GM19397 (cell line): ENCODE measurements at regions not wholly inside any gene's neighbourhood (a gene's known extent, or its start where the extent isn't known, plus 50 kb on each side); places are given as distances from the start of the nearest gene placed in this dataset.

Experiments
- ATAC-seq: cut with Tn5 transposase; IDR thresholded peaks from one replicate; pipeline ENCODE4 v1.9.1; 2021; ENCODE audit warnings: mild to moderate bottlenecking, moderate library complexity; ENCODE audit not compliant: unreplicated experiment

- no peak for ATAC-seq
These were observed 446.6 kb downstream of the IRS1 start for GRCh38 chr2:226352941-226353560.

GRCh38 chr2:226351711-226352110 lies 447.9 kb downstream of the IRS1 start:
- ATAC-seq, result no peak

GRCh38 chr2:226339616-226340015 lies 460.0 kb downstream of the IRS1 start:
- no peak for ATAC-seq

DNA sequence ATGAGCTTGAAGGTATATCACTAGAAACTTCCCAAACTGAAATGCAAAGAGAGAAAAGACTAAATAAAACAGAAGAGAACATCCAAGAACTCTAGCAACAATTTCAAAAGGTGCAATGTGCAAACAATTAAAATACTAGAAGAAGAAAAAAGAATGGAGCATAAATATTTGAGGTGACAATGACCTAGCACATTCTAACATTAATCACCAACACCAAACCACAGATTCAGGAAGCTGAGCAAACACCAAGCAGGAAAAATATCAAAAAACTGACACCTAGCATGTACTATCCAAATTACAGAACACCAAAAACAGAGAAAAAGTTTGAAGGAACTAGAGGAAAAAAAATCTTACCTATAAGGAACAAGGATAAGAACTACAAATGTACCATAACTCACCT lies 460.8 kb downstream of the IRS1 start:
- no peak for ATAC-seq

DNA sequence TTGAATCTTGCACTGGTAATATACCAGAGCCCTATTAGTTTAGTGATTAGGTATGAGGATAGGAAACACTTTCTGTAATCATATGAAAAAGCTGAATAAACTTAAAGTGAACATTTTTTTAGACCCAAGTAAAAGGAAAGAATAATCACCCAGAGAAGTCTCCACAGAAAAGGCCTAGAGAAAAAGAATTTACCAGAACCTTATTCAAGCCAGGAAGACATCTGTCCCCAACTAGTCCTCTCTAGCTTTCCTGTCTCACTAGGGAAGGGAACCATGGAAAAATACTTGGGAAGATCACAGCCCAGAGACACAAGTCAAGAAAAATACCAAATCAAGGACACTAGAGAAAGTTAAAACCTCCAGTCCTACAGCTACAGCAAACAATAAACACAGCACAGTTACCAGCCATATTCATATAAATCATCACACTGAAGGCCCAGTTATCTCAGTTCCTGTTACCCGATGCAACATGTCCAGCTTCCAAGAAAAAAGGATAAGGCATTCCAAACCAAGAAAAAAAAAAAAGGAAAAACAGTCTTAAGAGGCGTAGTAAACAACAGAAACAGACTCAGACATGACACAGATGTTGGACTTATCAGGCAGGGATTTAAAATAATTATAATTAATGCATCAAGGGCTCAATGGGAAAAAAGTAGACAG lies 461.5 kb downstream of the IRS1 start:
- no peak for ATAC-seq

- ATAC-seq, result no peak
These were observed 463.3 kb downstream of the IRS1 start for GRCh38 chr2:226336283-226336682.

- ATAC-seq, result no peak
These were observed 464.5 kb downstream of the IRS1 start for GRCh38 chr2:226334981-226335720.

DNA sequence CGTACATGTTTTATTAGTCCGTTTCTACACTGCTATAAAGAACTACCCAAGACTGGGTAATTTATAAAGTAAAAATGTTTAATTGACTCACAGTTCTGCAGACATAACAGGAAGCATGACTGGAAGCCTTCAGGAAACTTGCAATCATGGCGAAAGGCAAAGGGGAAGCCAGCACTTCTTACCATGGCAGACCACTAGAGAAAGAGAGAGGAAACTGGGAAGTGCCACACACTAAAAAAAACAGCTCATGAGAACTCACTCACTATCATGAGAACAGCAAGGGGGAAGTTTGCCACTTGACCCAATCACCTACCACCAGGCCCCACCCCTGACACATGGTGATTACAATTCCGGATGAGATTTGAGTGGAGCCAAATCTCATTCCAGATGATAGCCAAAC lies 466.2 kb downstream of the IRS1 start:
- no peak for ATAC-seq

DNA sequence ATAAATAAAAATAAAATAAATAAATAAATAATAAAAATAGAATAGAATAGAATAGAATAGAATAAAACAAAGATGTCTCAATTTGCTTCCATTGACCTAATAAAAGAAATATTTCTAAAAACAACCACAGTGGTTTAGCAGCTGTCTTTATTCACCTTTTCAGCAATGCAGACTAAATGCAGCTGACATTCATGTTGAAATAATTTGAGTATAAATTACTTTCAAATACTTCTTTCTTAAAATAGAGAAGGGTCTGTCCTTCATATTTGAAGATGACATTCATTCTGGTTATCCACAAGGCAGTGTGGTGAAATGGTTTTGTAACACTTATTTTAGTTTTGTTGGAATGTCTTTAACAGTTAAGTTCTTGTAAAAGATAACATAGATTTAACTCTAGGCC lies 469.4 kb downstream of the IRS1 start:
- no peak for ATAC-seq

DNA sequence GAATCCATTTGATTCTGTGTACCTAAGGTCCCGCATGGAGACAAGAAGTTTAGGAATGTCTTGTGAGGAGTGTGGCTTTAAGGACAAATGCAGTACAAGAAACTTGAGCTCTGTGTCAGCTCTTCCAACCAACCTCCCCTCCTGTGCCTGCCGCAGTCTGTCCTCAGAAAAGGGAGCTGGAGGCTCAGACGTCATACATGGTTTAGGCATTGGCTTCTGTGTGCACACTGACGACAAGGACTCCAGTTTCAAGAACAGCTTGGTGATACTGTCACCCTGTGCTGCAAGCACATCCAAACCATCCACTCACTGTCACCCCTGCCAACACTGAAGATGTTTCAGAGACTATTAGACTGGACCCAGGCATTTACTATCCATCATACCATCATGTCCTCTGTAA lies 470.4 kb downstream of the IRS1 start:
- no peak for ATAC-seq

GRCh38 chr2:226327830-226328229 lies 471.8 kb downstream of the IRS1 start:
- ATAC-seq, result no peak

- no peak for ATAC-seq
These were observed 474.1 kb downstream of the IRS1 start for GRCh38 chr2:226325526-226325925.

GRCh38 chr2:226320076-226320948 lies 479.3 kb downstream of the IRS1 start:
- ATAC-seq, result no peak

DNA sequence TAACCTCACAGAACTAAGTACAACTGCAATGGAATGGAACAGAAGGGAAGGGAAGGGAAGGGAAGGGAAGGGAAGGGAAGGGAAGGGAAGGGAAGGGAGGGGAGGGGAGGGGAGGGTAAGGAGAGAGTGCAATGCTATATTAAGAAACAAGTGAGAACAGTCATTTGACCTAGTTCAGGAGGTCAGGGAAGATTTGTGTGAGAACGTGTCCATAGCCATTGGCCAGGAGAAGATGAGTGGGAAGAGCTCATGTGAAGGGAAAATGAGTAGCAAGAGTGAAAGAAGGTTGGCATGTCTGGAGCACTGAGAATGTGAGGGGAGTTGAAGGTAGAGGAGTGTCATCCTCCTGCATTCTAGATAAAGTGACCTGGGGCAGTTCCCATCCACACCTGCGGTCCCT lies 481.6 kb downstream of the IRS1 start:
- ATAC-seq, result no peak

- no peak for ATAC-seq
These were observed 486.6 kb downstream of the IRS1 start for GRCh38 chr2:226313060-226313459.

DNA sequence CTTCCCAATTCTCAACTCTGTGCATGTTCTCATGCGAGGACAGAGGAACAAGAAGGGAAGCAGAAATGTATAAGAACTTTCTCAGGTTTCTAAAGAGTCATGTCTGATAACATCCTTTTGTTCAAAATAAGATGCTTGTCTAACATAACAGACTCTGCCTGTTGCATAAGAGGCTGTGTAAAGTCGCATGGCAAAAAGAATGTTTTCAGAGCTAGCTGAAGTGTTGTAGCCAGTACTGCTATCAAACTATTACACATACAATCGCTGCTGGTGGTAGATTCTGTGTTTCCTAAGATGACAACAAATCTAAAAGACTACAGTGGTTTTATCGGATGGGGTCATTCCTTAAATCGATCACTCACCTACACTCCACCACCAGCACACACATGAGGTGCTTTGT lies 487.5 kb downstream of the IRS1 start:
- no peak for ATAC-seq

GRCh38 chr2:226310146-226310545 lies 489.5 kb downstream of the IRS1 start:
- ATAC-seq, result no peak

DNA sequence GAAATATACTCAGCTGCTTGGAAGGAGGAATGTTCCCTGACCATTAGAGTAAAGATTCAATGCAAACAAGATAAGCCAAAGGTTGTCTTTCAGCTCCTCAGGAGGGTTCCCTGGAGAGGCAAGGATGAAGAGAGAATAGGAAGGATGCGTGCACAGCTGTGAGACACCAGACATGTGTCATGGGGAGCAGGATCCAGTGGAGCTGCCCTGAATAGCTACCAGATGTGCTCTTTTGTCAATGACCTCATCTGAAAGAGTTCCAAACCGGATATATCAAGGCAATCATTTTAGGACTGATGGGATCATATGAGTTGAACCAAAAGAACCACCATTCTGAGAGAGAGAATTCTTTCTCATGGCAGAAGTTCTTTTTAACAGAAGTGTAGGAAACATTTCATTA lies 490.6 kb downstream of the IRS1 start:
- no peak for ATAC-seq

- no peak for ATAC-seq
These were observed 491.3 kb downstream of the IRS1 start for GRCh38 chr2:226308323-226308680.

DNA sequence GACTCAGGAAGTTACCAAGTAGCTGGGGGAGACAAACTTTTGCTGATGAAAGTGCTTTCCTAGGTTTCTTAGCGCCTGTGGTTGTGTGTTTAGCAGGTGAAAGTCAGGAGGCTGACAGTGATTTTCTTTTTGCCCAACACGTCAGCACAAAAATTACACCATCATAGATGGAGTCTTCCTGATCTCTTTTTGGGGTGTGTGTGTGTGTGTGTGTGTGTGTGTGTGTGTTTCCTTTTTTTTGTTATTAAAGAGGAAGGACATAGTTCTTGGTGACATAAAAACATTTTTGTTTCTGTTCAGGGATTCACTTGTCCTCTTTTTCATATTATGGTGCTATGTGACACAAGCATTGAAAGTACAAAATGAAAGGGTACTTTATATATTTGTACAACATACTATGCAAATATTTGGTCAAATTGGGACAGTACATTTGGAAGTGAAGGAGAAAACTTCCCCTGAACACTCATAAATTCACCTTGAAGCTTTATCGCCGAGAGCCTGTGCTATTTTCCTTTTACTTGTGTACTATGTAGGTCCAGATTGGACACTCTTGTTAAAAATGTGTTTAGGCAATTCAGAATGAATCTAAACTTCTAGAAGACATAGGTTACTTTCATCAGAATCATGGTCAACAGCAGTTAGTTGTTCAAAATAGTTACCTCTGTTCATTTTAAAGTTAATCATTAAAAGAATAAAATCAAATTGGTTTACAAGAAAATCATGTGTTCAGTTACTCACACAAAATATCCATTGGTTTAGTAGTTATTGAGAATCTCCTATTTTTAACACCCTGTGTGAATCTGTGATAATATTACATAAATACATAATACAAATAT lies 491.9 kb downstream of the IRS1 start:
- ATAC-seq, result no peak

DNA sequence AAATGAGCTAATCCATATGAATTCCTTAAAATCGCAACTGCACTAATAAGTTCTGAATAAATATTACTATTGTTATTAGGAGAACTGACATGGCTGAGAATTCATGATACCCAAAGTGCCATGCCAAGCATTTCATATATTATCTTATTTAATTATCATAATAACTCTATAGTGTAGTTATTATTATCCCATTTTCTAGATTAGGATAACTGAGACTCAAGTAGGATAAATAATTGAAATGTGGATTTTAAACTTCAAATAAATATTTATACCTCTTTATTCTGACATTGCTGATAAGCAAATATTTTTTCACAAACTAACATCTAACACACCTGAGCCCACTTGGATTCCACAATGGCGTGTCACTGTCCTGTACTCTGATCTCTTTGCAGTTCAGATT lies 492.7 kb downstream of the IRS1 start:
- no peak for ATAC-seq
